ENCODE measurements at regions not wholly inside any gene's neighbourhood (a gene's known extent, or its start where the extent isn't known, plus 50 kb on each side); places are given as distances from the start of the nearest gene placed in this dataset.

DNA sequence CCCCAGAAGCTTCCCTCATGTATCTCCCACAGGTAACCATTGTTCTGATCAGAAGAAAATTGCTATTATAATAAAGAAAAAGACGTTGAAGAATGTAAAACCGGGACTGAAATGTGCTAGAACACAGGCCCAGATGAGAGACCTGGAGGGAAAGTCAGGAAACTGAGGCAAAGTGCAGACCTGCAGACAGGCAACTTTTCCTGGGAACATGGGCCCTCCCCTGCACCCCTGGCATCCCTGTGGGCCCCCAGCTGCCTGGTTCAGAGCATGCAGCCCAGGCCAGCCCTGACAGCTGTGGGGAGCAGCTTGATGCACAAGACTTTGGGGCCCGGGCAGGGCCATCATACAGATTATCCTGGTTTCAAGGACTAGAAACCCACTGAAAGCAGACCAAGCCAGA, 212.2 kb downstream of the CDC5L start:
- Histone ChIP-seq H3K36me3 (ENCODE audit: control insufficient read depth, insufficient read depth, low read length) (no peaks in the 10 kb centered on the region), H3K4me3 (ENCODE audit: insufficient read depth, low read depth, low read length) (no peak overlapping the region), H3K27ac (ENCODE audit: insufficient read depth, low read depth, low read length, poor library complexity, severe bottlenecking) (no peak overlapping the region), H3K4me1 (ENCODE audit: control insufficient read depth, insufficient read depth, low read length) (peaks cover 2% of the 10 kb centered on the region), H3K27me3 (ENCODE audit: control insufficient read depth, insufficient read depth, low read length, poor library complexity, severe bottlenecking) (no peaks in the 10 kb centered on the region), H3K9me3 (ENCODE audit: control insufficient read depth, low read length) (no peaks in the 10 kb centered on the region)
- WGBS, 2 experiments, result 91 to 95% methylated on average over 3 of the region's 3 CpGs

DNA sequence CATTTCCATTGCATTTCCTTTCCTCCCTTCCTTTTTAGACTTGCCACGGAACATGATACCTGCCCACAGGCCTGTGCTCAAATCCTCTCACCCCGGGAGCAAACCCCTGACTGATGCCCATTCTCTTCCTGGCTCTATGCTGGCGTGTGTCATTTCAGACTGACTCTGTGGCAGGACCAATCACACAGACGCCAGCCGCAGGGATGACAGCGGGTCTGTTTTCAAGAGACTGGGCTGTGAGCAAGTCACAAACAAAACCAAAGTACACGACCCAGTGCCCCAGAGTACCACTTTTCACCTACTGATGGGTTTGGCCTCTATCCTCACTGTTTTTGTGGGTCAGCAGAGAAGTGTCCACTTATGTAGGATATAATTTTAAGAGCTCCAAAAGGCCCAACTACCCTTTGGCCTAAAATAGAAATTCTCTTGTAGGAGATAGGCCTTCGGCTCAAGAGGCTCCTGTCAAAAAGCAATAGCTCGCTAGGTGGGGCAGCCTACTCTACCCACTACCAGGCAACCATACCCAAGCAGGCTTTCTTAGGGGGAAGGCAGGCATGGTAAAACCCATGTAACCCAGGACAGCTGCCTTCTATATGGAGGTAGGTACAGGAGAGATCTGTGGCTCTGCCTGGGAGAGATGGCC, 215.7 kb downstream of the CDC5L start:
- H3K4me3 ChIP-seq (ENCODE audit: insufficient read depth, low read depth, low read length), result no peak overlapping the region
- H3K27ac ChIP-seq (ENCODE audit: insufficient read depth, low read depth, low read length, poor library complexity, severe bottlenecking), result no peak overlapping the region
- H3K36me3 ChIP-seq (ENCODE audit: control insufficient read depth, insufficient read depth, low read length), result no peaks in the 10 kb centered on the region
- 72 to 77% methylated on average over 9 of the region's 9 CpGs for WGBS, 2 experiments
- H3K9me3 ChIP-seq (ENCODE audit: control insufficient read depth, low read length), result no peaks in the 10 kb centered on the region
- no peaks in the 10 kb centered on the region for H3K27me3 ChIP-seq (ENCODE audit: control insufficient read depth, insufficient read depth, low read length, poor library complexity, severe bottlenecking)
- H3K4me1 ChIP-seq (ENCODE audit: control insufficient read depth, insufficient read depth, low read length), result no peaks in the 10 kb centered on the region

DNA sequence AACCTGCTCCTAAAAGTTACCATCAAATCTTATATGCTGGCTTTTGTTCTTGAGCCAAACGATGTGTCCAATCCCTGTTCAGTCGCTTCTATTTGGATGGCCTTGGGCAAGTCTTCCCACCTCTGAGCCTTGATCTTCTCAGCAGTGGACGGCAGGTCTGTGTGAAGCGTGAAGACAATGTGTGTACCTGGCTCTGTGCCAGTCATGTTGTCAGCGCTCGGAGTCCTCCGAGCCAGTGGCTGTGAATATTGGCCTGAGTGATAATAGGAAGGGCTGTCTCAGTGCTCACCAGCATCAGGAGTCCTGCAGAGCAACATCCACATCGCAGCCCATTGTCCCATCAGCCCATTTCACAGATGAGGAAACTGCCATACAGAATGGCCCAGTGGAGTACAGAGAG, 219.0 kb downstream of the CDC5L start:
- H3K27ac ChIP-seq (ENCODE audit: insufficient read depth, low read depth, low read length, poor library complexity, severe bottlenecking), result no peak overlapping the region
- no peaks in the 10 kb centered on the region for H3K36me3 ChIP-seq (ENCODE audit: control insufficient read depth, insufficient read depth, low read length)
- H3K27me3 ChIP-seq (ENCODE audit: control insufficient read depth, insufficient read depth, low read length, poor library complexity, severe bottlenecking), result no peaks in the 10 kb centered on the region
- WGBS, 2 experiments, result 97% methylated on average over 8 of the region's 8 CpGs
- H3K4me1 ChIP-seq (ENCODE audit: control insufficient read depth, insufficient read depth, low read length), result no peaks in the 10 kb centered on the region
- no peak overlapping the region for H3K4me3 ChIP-seq (ENCODE audit: insufficient read depth, low read depth, low read length)
- no peaks in the 10 kb centered on the region for H3K9me3 ChIP-seq (ENCODE audit: control insufficient read depth, low read length)

DNA sequence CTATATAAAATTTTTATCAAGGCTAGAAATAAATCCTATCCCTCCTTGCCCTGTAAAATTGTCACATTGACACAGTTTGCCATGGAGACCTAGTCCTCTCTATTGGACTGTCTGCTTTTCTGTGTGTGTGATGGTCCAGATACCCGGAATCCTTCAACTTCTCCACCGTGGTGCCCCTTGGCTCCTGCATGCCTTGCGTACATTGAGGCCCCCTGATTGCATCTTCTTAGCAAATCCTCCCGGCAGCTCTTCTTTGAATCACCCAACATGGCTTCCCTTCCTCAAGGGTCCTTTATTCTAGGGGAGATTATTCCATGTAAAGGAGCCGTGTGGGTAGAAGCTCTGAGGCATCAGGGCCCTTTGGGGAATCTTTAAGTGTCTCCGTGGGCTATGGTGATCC, 219.5 kb downstream of the CDC5L start:
- Histone ChIP-seq H3K27ac (ENCODE audit: insufficient read depth, low read depth, low read length, poor library complexity, severe bottlenecking) (no peak overlapping the region), H3K36me3 (ENCODE audit: control insufficient read depth, insufficient read depth, low read length) (no peaks in the 10 kb centered on the region), H3K4me3 (ENCODE audit: insufficient read depth, low read depth, low read length) (no peak overlapping the region), H3K9me3 (ENCODE audit: control insufficient read depth, low read length) (no peaks in the 10 kb centered on the region), H3K27me3 (ENCODE audit: control insufficient read depth, insufficient read depth, low read length, poor library complexity, severe bottlenecking) (no peaks in the 10 kb centered on the region), H3K4me1 (ENCODE audit: control insufficient read depth, insufficient read depth, low read length) (no peaks in the 10 kb centered on the region)
- WGBS, 2 experiments, result 84 to 88% methylated on average over 6 of the region's 6 CpGs

DNA sequence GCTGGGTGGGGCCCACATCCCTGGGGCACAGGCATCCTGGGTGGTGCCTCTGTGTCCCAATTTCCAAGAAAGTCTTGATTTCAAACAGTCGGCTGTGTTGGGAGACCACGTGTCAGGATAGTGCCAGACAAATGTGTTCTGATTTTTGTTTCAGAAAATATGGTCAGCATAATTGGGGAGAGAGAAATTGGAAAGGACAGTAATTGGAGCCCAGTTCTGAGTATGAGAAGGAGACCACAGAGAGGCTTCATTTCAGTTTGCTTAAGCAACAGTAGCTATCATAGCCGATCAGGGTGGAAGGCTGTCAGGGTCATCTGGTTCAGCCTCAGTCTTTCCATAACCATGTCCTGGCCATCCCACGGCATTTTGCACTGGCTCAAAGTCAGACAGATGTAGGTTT, 220.7 kb downstream of the CDC5L start:
- 94 to 95% methylated on average over 4 of the region's 4 CpGs for WGBS, 2 experiments
- Histone ChIP-seq H3K27me3 (ENCODE audit: control insufficient read depth, insufficient read depth, low read length, poor library complexity, severe bottlenecking) (no peaks in the 10 kb centered on the region), H3K27ac (ENCODE audit: insufficient read depth, low read depth, low read length, poor library complexity, severe bottlenecking) (no peak overlapping the region), H3K4me3 (ENCODE audit: insufficient read depth, low read depth, low read length) (no peak overlapping the region), H3K4me1 (ENCODE audit: control insufficient read depth, insufficient read depth, low read length) (no peaks in the 10 kb centered on the region), H3K36me3 (ENCODE audit: control insufficient read depth, insufficient read depth, low read length) (no peaks in the 10 kb centered on the region), H3K9me3 (ENCODE audit: control insufficient read depth, low read length) (no peaks in the 10 kb centered on the region)

DNA sequence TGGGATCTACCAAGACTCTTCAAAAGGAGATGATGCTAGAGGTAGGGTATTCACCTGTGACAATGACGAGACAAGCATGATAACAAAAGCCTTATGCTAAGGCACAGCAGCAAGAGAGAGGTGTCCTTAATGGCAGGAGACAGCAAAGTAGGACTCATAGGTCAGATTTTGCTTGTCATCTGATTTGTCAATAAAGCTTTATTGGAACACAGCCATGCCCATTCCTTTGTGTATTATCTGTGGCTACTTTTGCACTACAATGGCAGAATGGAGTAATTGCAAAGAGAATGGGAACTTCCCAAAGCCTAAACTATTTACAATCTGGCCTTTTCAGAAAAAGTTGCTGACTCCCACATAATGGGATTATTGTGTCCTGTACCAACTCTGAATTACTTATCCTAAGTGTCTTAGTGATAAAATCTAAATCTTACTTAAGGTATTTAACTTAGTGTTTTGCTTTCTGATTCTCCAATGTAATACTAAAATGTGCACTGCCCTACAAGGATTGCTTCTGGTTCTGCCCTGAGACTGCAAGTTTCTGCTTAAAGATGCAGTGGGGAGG, 221.6 kb downstream of the CDC5L start:
- 85 to 87% methylated on average over 1 of the region's 1 CpG for WGBS, 2 experiments
- H3K36me3 ChIP-seq (ENCODE audit: control insufficient read depth, insufficient read depth, low read length), result no peaks in the 10 kb centered on the region
- H3K27ac ChIP-seq (ENCODE audit: insufficient read depth, low read depth, low read length, poor library complexity, severe bottlenecking), result no peak overlapping the region
- no peak overlapping the region for H3K4me3 ChIP-seq (ENCODE audit: insufficient read depth, low read depth, low read length)
- no peaks in the 10 kb centered on the region for H3K27me3 ChIP-seq (ENCODE audit: control insufficient read depth, insufficient read depth, low read length, poor library complexity, severe bottlenecking)
- H3K4me1 ChIP-seq (ENCODE audit: control insufficient read depth, insufficient read depth, low read length), result no peaks in the 10 kb centered on the region
- no peaks in the 10 kb centered on the region for H3K9me3 ChIP-seq (ENCODE audit: control insufficient read depth, low read length)

DNA sequence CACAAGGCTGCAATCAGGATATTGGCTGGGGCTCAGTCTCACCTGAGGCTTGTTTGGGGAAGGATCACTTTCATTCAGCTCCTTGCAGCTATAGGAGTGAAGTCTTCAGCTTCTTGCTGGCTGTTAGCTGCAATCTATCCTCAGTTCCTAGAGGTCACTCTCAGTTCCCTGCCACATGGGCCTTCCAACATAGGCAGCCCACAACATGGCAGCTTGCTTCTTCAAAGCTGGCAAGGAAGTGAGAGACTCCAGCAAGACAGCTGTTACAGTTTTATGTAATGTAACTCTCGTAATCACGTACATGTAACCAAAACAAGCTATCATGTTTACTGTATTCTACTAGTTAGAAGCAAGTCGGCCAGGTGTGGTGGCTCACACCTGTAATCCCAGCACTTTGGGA, 226.9 kb downstream of the CDC5L start:
- H3K4me3 ChIP-seq (ENCODE audit: insufficient read depth, low read depth, low read length), result no peak overlapping the region
- no peaks in the 10 kb centered on the region for H3K27me3 ChIP-seq (ENCODE audit: control insufficient read depth, insufficient read depth, low read length, poor library complexity, severe bottlenecking)
- no peaks in the 10 kb centered on the region for H3K36me3 ChIP-seq (ENCODE audit: control insufficient read depth, insufficient read depth, low read length)
- H3K4me1 ChIP-seq (ENCODE audit: control insufficient read depth, insufficient read depth, low read length), result no peaks in the 10 kb centered on the region
- 88 to 94% methylated on average over 3 of the region's 3 CpGs for WGBS, 2 experiments
- no peak overlapping the region for H3K27ac ChIP-seq (ENCODE audit: insufficient read depth, low read depth, low read length, poor library complexity, severe bottlenecking)
- H3K9me3 ChIP-seq (ENCODE audit: control insufficient read depth, low read length), result no peaks in the 10 kb centered on the region

DNA sequence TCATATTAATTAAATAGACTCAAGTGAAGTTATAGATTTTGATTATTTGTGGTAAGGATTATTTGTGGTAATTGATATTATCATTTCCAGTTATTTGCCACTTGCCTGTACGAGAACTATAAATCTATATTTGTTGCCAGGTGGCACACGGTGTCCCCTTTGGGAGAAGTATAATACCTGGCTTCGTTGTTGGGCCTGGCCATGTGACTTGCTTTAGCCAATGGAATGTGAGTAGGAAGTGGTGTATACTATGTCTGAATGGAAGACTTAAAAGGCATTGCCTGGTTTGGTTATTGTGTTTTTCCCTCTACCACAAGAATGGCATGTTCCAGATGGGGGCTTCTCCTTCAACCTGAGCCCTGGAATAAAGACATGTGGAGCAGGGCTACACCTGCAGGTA, 228.1 kb downstream of the CDC5L start:
- 90 to 96% methylated on average over 3 of the region's 3 CpGs for WGBS, 2 experiments
- Histone ChIP-seq H3K9me3 (ENCODE audit: control insufficient read depth, low read length) (no peaks in the 10 kb centered on the region), H3K27me3 (ENCODE audit: control insufficient read depth, insufficient read depth, low read length, poor library complexity, severe bottlenecking) (no peaks in the 10 kb centered on the region), H3K27ac (ENCODE audit: insufficient read depth, low read depth, low read length, poor library complexity, severe bottlenecking) (no peak overlapping the region), H3K36me3 (ENCODE audit: control insufficient read depth, insufficient read depth, low read length) (no peaks in the 10 kb centered on the region), H3K4me3 (ENCODE audit: insufficient read depth, low read depth, low read length) (no peak overlapping the region), H3K4me1 (ENCODE audit: control insufficient read depth, insufficient read depth, low read length) (no peaks in the 10 kb centered on the region)

DNA sequence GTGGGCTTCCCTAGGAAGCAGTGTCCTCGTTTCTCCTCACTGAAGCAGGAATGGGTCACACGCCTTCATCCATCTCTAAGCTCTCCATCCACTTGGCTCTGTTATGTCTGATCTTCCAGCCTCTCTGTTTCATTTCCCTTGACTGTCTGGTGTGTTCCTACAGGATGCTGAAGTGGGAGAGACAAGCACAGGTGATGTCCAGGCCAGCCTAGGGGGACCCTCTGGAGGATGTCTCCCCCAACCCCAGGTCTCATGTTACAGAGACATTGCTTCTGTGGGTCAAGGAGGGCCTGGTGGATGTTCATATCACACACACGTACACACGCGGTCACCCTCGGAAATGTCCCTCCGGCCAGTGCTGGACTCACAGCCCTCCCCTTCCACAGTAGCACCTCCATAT, 229.9 kb downstream of the CDC5L start:
- Histone ChIP-seq H3K9me3 (ENCODE audit: control insufficient read depth, low read length) (no peaks in the 10 kb centered on the region), H3K36me3 (ENCODE audit: control insufficient read depth, insufficient read depth, low read length) (no peaks in the 10 kb centered on the region), H3K4me1 (ENCODE audit: control insufficient read depth, insufficient read depth, low read length) (no peaks in the 10 kb centered on the region), H3K4me3 (ENCODE audit: insufficient read depth, low read depth, low read length) (no peak overlapping the region), H3K27ac (ENCODE audit: insufficient read depth, low read depth, low read length, poor library complexity, severe bottlenecking) (no peak overlapping the region), H3K27me3 (ENCODE audit: control insufficient read depth, insufficient read depth, low read length, poor library complexity, severe bottlenecking) (no peaks in the 10 kb centered on the region)
- 87 to 89% methylated on average over 7 of the region's 7 CpGs for WGBS, 2 experiments

DNA sequence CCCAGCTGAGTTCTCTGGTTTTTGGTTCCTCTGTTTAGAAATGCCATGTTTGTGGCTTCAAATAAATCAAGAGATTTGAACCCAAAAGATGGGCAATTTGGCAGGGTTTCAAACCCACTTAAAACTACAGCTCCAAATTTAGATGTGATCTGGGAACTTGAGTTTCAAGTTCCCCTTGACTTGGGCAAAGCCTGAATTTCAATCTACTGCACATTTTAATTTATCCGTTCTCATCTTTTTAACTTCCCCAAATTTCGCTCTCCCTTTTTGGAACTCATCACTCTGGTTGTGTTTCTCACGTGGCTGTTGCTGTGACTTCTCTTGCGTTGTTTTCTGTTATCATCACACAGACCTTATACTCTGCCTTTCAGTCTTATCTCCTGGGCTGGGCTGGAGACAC, 230.9 kb downstream of the CDC5L start:
- no peaks in the 10 kb centered on the region for H3K4me1 ChIP-seq (ENCODE audit: control insufficient read depth, insufficient read depth, low read length)
- no peak overlapping the region for H3K27ac ChIP-seq (ENCODE audit: insufficient read depth, low read depth, low read length, poor library complexity, severe bottlenecking)
- no peak overlapping the region for H3K4me3 ChIP-seq (ENCODE audit: insufficient read depth, low read depth, low read length)
- H3K27me3 ChIP-seq (ENCODE audit: control insufficient read depth, insufficient read depth, low read length, poor library complexity, severe bottlenecking), result no peaks in the 10 kb centered on the region
- H3K36me3 ChIP-seq (ENCODE audit: control insufficient read depth, insufficient read depth, low read length), result no peaks in the 10 kb centered on the region
- WGBS, 2 experiments, result 81% methylated on average over 4 of the region's 4 CpGs
- no peaks in the 10 kb centered on the region for H3K9me3 ChIP-seq (ENCODE audit: control insufficient read depth, low read length)

DNA sequence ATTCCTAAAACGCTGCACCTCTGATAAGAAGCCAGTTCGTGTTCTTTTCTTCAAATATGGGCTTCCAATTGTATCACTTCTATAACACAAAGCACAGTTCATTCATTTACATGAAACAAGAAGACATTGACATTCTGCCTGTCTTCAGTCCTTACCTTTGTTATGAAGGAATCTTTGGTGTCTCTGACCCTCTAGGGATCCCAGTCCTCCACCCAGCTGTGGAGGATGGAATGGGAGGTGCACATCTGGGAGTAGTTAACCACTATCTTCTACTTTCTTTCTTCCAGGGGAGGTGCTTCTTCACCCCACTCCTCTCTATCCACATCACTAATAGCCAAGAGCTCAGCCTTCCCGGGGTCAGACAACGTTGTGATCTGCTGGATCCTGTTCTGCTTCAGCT, 233.4 kb downstream of the CDC5L start:
- Histone ChIP-seq H3K4me1 (ENCODE audit: control insufficient read depth, insufficient read depth, low read length) (peaks cover 18% of the 10 kb centered on the region), H3K36me3 (ENCODE audit: control insufficient read depth, insufficient read depth, low read length) (no peaks in the 10 kb centered on the region), H3K4me3 (ENCODE audit: insufficient read depth, low read depth, low read length) (no peak overlapping the region), H3K9me3 (ENCODE audit: control insufficient read depth, low read length) (no peaks in the 10 kb centered on the region), H3K27me3 (ENCODE audit: control insufficient read depth, insufficient read depth, low read length, poor library complexity, severe bottlenecking) (no peaks in the 10 kb centered on the region), H3K27ac (ENCODE audit: insufficient read depth, low read depth, low read length, poor library complexity, severe bottlenecking) (no peak overlapping the region)
- whole genome bisulfite sequencing, 2 experiments, result 47 to 61% methylated on average over 4 of the region's 4 CpGs
